ENCODE measurements at regions not wholly inside any gene's neighbourhood (a gene's known extent, or its start where the extent isn't known, plus 50 kb on each side); places are given as distances from the start of the nearest gene placed in this dataset.
"Not testable (repeated sequence)": the region's sequence is repeated elsewhere in the genome, so short reads cannot be mapped to it uniquely, and the experiment has no call there.

- DNase-seq: no peak
Observed at GRCh38 chr9:108049671-108050494, 560.3 kb upstream of the KLF4 start.

- no peak for DNase-seq
Observed at GRCh38 chr9:108049026-108049607, 559.5 kb upstream of the KLF4 start.

GRCh38 chr9:108048406-108049025, 558.9 kb upstream of the KLF4 start:
- DNase-seq: no peak

GRCh38 chr9:108047777-108048176, 558.2 kb upstream of the KLF4 start:
- not testable (repeated sequence) for DNase-seq

- no peak for DNase-seq
Observed at GRCh38 chr9:108047264-108047663, 557.7 kb upstream of the KLF4 start.

- no peak for DNase-seq
Observed at GRCh38 chr9:108045851-108046250, 556.3 kb upstream of the KLF4 start.

- DNase-seq: no peak
Observed at GRCh38 chr9:108043585-108043984, 554.0 kb upstream of the KLF4 start.

- DNase-seq: no peak
Observed at GRCh38 chr9:108041551-108041950, 552.0 kb upstream of the KLF4 start.

- no peak for DNase-seq
Observed at GRCh38 chr9:108040783-108041182, 551.2 kb upstream of the KLF4 start.

GRCh38 chr9:108039493-108039892, 549.9 kb upstream of the KLF4 start:
- DNase-seq: no peak

GRCh38 chr9:108039012-108039411, 549.4 kb upstream of the KLF4 start:
- DNase-seq: no peak

GRCh38 chr9:108035487-108035886, 545.9 kb upstream of the KLF4 start:
- DNase-seq: no peak

GRCh38 chr9:108033976-108034964, 544.7 kb upstream of the KLF4 start:
- DNase-seq: no peak

GRCh38 chr9:108032079-108032478, 542.5 kb upstream of the KLF4 start:
- not testable (repeated sequence) for DNase-seq

GRCh38 chr9:108031221-108031620, 541.7 kb upstream of the KLF4 start:
- not testable (repeated sequence) for DNase-seq

- DNase-seq: not testable (repeated sequence)
Observed at GRCh38 chr9:108026718-108027117, 537.1 kb upstream of the KLF4 start.

- DNase-seq: no peak
Observed at GRCh38 chr9:108024604-108025003, 535.0 kb upstream of the KLF4 start.

GRCh38 chr9:108022246-108022935, 532.8 kb upstream of the KLF4 start:
- DNase-seq: no peak

GRCh38 chr9:108021096-108021710, 531.6 kb upstream of the KLF4 start:
- DNase-seq: no peak

GRCh38 chr9:108019821-108020220, 530.3 kb upstream of the KLF4 start:
- DNase-seq: no peak

GRCh38 chr9:108017671-108018070, 528.1 kb upstream of the KLF4 start:
- no peak for DNase-seq

GRCh38 chr9:108016446-108016845, 526.9 kb upstream of the KLF4 start:
- no peak for DNase-seq

Measured in activated CD4-positive, CD25-positive, alpha-beta regulatory T cell (primary cell).